K562 (cell line): ENCODE measurements at regions not wholly inside any gene's neighbourhood (a gene's known extent, or its start where the extent isn't known, plus 50 kb on each side); places are given as distances from the start of the nearest gene placed in this dataset.

ENCODE experiments used
- ATAC-seq: fragments of 200-7000 bp; cut with Tn5 transposase; 3 replicates; pipeline ENCODE4 v1.9.1; 2020; ENCODE audit warnings: moderate library complexity
- BruUV-seq: library from RNA; stranded (reverse); fragments of 400-500 nt; replicated peaks from 2 replicates; lab custom pipeline; 2021; lab: Mats Ljungman, UMichigan
- CTCF ChIA-PET: fragments of 300-600 bp; formaldehyde crosslinking; extraction: SDS; loops from one replicate; lab custom pipeline; 2021; ENCODE audit warnings: low intra/inter-chr PET ratio; lab: Yijun Ruan, JAX
- POLR2A ChIA-PET: fragments of 300-600, 350-650 bp; sonication (Branson Sonifier 250); formaldehyde crosslinking; extraction: SDS; loops from one replicate; lab custom pipeline; 2021; ENCODE audit warnings: antibody characterized with exemption, inconsistent platforms; lab: Yijun Ruan, JAX
- DNase-seq, 4 experiments: peaks; one replicate each; pipeline versions ENCODE4 v3.0.0 to v3.0.0-alpha.2; 2011 to 2018; ENCODE audit warnings: low spot score in 3 of 4, mixed read lengths in 3 of 4; ENCODE audit errors: extremely low read depth in 1 of 4
- FAIRE-seq: peaks from 2 replicates; lab custom pipeline; 2011; peaks lifted over from hg19 to GRCh38; lab: Jason Lieb, UNC
- H2AFZ ChIP-seq: 2 replicates; pipeline ENCODE4 v1.6.0; 2011; ENCODE audit warnings: low read depth, low read length, control low read depth, inconsistent platforms
- H3K27ac ChIP-seq: fragments of 200-600 bp; 3 replicates; pipeline ENCODE4 v1.8.0; 2011; ENCODE audit warnings: low read depth, mild to moderate bottlenecking, control low read depth, inconsistent platforms, low read length, moderate library complexity, mixed read lengths; ENCODE audit errors: extremely low read depth
- H3K27me3 ChIP-seq, 2 experiments: fragments of 300-600 bp in 1 of 2; 2 replicates in 1 of 2; 3 replicates in 1 of 2; pipeline versions ENCODE4 v1.6.0 to v1.8.0; 2011; ENCODE audit warnings: inconsistent platforms in 2 of 2, low read length in 2 of 2, mild to moderate bottlenecking in 1 of 2, mixed read lengths in 1 of 2, moderate library complexity in 1 of 2; ENCODE audit not compliant: control insufficient read depth in 2 of 2, insufficient read depth in 2 of 2
- H3K36me3 ChIP-seq: fragments of 300-600 bp; 3 replicates; pipeline ENCODE4 v1.8.0; 2011; ENCODE audit warnings: mild to moderate bottlenecking, low read length, inconsistent platforms; ENCODE audit not compliant: control insufficient read depth, insufficient read depth
- H3K4me1 ChIP-seq, 2 experiments: fragments of 200-600 bp in 1 of 2; replicated peaks in 1 of 2; 2 replicates in 1 of 2; 3 replicates in 1 of 2; pipeline versions ENCODE4 v1.5.1 to v1.8.0; 2011; ENCODE audit warnings: inconsistent platforms in 2 of 2, low read length in 2 of 2, mild to moderate bottlenecking in 1 of 2, mixed read lengths in 1 of 2, moderate library complexity in 1 of 2; ENCODE audit not compliant: control insufficient read depth in 2 of 2, insufficient read depth in 2 of 2
- H3K4me2 ChIP-seq: 2 replicates; pipeline ENCODE4 v1.6.1; 2011; ENCODE audit warnings: low read length, control low read depth, inconsistent platforms, mixed read lengths; ENCODE audit not compliant: insufficient read depth
- H3K4me3 ChIP-seq: fragments of 200-600 bp; sonication (generic), shearing (Covaris generic); 2 replicates; pipeline ENCODE4 v1.5.1; 2016; ENCODE audit warnings: control low read depth, inconsistent platforms
- H3K79me2 ChIP-seq: fragments of 200-600 bp; 3 replicates; pipeline ENCODE4 v1.8.0; 2011; ENCODE audit warnings: low read length, inconsistent platforms; ENCODE audit not compliant: control insufficient read depth, insufficient read depth
- H3K9ac ChIP-seq, 2 experiments: 2 replicates each; pipeline versions ENCODE4 v1.6.0 to v1.6.1; 2011; ENCODE audit warnings: low read depth in 2 of 2, low read length in 2 of 2, control low read depth in 1 of 2, inconsistent platforms in 1 of 2, mild to moderate bottlenecking in 1 of 2, mixed read lengths in 1 of 2; ENCODE audit not compliant: insufficient read depth in 1 of 2
- H3K9me1 ChIP-seq: one replicate; pipeline ENCODE4 v1.6.0; 2011; ENCODE audit warnings: inconsistent platforms, mild to moderate bottlenecking, low read length, moderate library complexity; ENCODE audit not compliant: control insufficient read depth, insufficient read depth
- H3K9me3 ChIP-seq: replicated peaks from 2 replicates; pipeline ENCODE4 v1.5.1; 2011; ENCODE audit warnings: low read depth, low read length, inconsistent platforms; ENCODE audit not compliant: control insufficient read depth, insufficient read depth
- H4K20me1 ChIP-seq: replicated peaks from 2 replicates; pipeline ENCODE4 v1.6.1; 2011; ENCODE audit warnings: low read length, inconsistent platforms, mixed read lengths; ENCODE audit not compliant: control insufficient read depth, insufficient read depth
- ATF1 ChIP-seq, 2 experiments: fragments of 450-650 bp in 1 of 2; IDR thresholded peaks; 2 replicates each; pipeline ENCODE4 v1.6.1; 2016; ENCODE audit warnings: missing compliant biosample characterization in 1 of 2, missing genetic modification characterization in 1 of 2
- EP400 ChIP-seq: fragments of 450-650 bp; IDR thresholded peaks from 2 replicates; pipeline ENCODE4 v1.6.1; 2017; ENCODE audit warnings: antibody characterized with exemption, mild to moderate bottlenecking, moderate library complexity
- ETS2 ChIP-seq: IDR thresholded peaks from 2 replicates; pipeline ENCODE4 v1.6.1; 2016; ENCODE audit warnings: borderline replicate concordance, missing genetic modification characterization, mild to moderate bottlenecking, moderate library complexity, missing compliant biosample characterization; ENCODE audit not compliant: poor library complexity, severe bottlenecking
- FOXK2 ChIP-seq, 2 experiments: fragments of 450-650 bp; IDR thresholded peaks in 1 of 2; conservative IDR thresholded peaks in 1 of 2; 2 replicates each; pipeline ENCODE4 v1.6.1; 2016; ENCODE audit warnings: low read depth in 2 of 2, mild to moderate bottlenecking in 1 of 2
- L3MBTL2 ChIP-seq: fragments of 450-650 bp; IDR thresholded peaks from 2 replicates; pipeline ENCODE4 v1.6.1; 2016; ENCODE audit warnings: mild to moderate bottlenecking, moderate library complexity
- MAFF ChIP-seq: IDR thresholded peaks from 2 replicates; pipeline ENCODE4 v1.6.1; 2012; ENCODE audit warnings: low read length, improper control_type of control experiment
- PML ChIP-seq: IDR thresholded peaks from 2 replicates; pipeline ENCODE4 v1.6.1; 2012; ENCODE audit warnings: low read length, inconsistent platforms
- TAF15 ChIP-seq: fragments of 200-400 bp; formaldehyde crosslinking; IDR thresholded peaks from 2 replicates; pipeline ENCODE4 v1.6.1; 2017; ENCODE audit warnings: mild to moderate bottlenecking, low read depth, low read length, moderate library complexity
- TSC22D4 ChIP-seq: fragments of 450-650 bp; IDR thresholded peaks from 2 replicates; pipeline ENCODE4 v1.6.1; 2016; ENCODE audit warnings: missing genetic modification characterization, missing biosample characterization, control low read depth
- XRCC3 ChIP-seq: fragments of 450-650 bp; IDR thresholded peaks from 2 replicates; pipeline ENCODE4 v1.6.1; 2017; ENCODE audit warnings: mild to moderate bottlenecking, moderate library complexity
- ZFP1 ChIP-seq: fragments of 450-650 bp; formaldehyde crosslinking; IDR thresholded peaks from 2 replicates; pipeline ENCODE4 v1.4.0; 2020; ENCODE audit warnings: mild to moderate bottlenecking, mixed read lengths
- ZNF3 ChIP-seq: fragments of 250-450 bp; sonication (Bioruptor Pico); IDR thresholded peaks from 2 replicates; pipeline ENCODE4 v1.5.0; 2021; ENCODE audit warnings: mild to moderate bottlenecking, moderate library complexity
- ZNF507 ChIP-seq: conservative IDR thresholded peaks from 2 replicates; pipeline ENCODE4 v1.6.1; 2017; ENCODE audit warnings: missing genetic modification characterization, missing compliant biosample characterization
- ZNF696 ChIP-seq: fragments of 250-450 bp; sonication (Bioruptor Pico); conservative IDR thresholded peaks from 2 replicates; pipeline ENCODE4 v1.4.0; 2020; ENCODE audit warnings: mild to moderate bottlenecking, moderate library complexity
- WGBS: fragments of 100-300 bp; shearing (Covaris generic); methylation state at CpG from one replicate; pipeline ENCODE4 v1.1.6; 2016; ENCODE audit warnings: low coverage, mixed read lengths; ENCODE audit not compliant: insufficient coverage; ENCODE audit errors: missing lambda C conversion rate; 5-methylcytosine and 5-hydroxymethylcytosine counted together
- in situ Hi-C: fragments of 300-500 bp; cut with MboI; formaldehyde crosslinking; loops from 4 replicates; pipeline ENCODE4 v1.15.0; 2018; ENCODE audit warnings: inconsistent platforms, mixed read lengths
- intact Hi-C: fragments of 100-400 bp; cut with micrococcal nuclease; formaldehyde crosslinking; loops from 2 replicates; pipeline ENCODE4 v1.14.2; 2022
- TF ChIP-seq, protein P1 (sequence below): sonication (generic); formaldehyde crosslinking; IDR thresholded peaks from 2 replicates; pipeline ENCODE4 v1.8.0; 2022; ENCODE audit warnings: mild to moderate bottlenecking, missing genetic modification reagents
- TF ChIP-seq, protein P2 (sequence below): fragments of 250-450 bp; sonication (Bioruptor Pico); IDR thresholded peaks from 2 replicates; pipeline ENCODE4 v1.5.1; 2021; ENCODE audit warnings: mild to moderate bottlenecking
- TF ChIP-seq, protein P3 (sequence below): sonication (generic); formaldehyde crosslinking; IDR thresholded peaks from 2 replicates; pipeline ENCODE4 v1.9.0; 2022; ENCODE audit warnings: mild to moderate bottlenecking, missing genetic modification reagents

DNA sequence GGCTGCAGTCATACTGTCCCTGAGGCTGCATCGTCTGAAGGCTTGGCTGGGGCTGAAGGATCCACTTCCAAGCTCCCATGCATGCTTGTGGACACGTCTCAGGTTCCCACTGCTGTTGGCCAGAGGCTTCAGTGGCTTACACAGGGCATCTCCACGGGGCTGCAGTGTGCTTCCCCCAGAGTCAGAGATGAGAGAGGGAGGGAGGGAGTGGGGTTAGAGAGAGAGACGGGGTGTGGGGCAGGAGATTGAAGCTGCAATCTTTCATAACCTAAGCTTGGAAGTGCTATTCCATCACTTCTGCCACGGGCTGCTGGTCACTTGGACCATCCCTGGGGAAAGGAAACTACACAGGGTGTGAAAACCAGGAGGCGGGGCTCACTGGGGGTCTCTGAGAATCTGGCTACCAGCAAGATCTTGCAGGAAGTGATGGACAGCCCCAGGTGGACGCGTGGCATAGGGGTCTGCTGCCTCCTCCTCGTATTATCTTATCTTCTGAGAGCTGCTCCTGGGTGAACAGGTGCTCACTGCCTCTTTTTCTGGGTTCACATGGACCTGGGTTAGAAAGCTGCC lies 63.0 kb upstream of the MYEOV start:
- Histone ChIP-seq H3K4me1 (peaks cover 0 to 2% of the 10 kb centered on the region in 2 experiments; a peak in 3 of 5 replicates), H3K4me3 (no peak overlapping the region), H3K27me3 (peaks cover 0 to 7% of the 10 kb centered on the region in 2 experiments; a peak in 2 of 5 replicates), H3K4me2 (no peak overlapping the region), H3K9me1 (no peaks in the 10 kb centered on the region), H3K36me3 (no peaks in the 10 kb centered on the region), H3K79me2 (no peaks in the 10 kb centered on the region), H2AFZ (no peak overlapping the region), H4K20me1 (no peaks in the 10 kb centered on the region), H3K9ac (no peak overlapping the region)
- DNase-seq: no peak
- ATAC-seq: no peak
- ChIA-PET POLR2A (interaction anchor here (0.5 to 1.2 kb wide), 6 partner anchors 10 to 79 kb away, joined by 3 to 4 read pairs (median 3); partner anchors contain the start of gene SMIM38), CTCF (no interaction called here)
- TF ChIP-seq ZNF3 (CRISPR knock-in tag) (no peak), ZNF696 (CRISPR knock-in tag) (no peak), ZFP1 (CRISPR knock-in tag) (no peak), FOXK2 (conservative IDR thresholded peaks at IDR 0.05 in 1 of 2, IDR thresholded peaks at IDR 0.05 in 1 of 2; ENCODE audit: low read depth in 2 of 2) (no peak), L3MBTL2 (no peak), TAF15 (no peak), PML (no peak), ZNF507 (tag) (no peak), ATF1 (CRISPR knock-in tag; IDR thresholded peaks at IDR 0.05) (no peak), ATF1 (tag; IDR thresholded peaks at IDR 0.05) (no peak), TSC22D4 (tag) (no peak), EP400 (no peak), ETS2 (no peak), XRCC3 (no peak), MAFF (no peak)
- TF ChIP-seq, protein P1, sequence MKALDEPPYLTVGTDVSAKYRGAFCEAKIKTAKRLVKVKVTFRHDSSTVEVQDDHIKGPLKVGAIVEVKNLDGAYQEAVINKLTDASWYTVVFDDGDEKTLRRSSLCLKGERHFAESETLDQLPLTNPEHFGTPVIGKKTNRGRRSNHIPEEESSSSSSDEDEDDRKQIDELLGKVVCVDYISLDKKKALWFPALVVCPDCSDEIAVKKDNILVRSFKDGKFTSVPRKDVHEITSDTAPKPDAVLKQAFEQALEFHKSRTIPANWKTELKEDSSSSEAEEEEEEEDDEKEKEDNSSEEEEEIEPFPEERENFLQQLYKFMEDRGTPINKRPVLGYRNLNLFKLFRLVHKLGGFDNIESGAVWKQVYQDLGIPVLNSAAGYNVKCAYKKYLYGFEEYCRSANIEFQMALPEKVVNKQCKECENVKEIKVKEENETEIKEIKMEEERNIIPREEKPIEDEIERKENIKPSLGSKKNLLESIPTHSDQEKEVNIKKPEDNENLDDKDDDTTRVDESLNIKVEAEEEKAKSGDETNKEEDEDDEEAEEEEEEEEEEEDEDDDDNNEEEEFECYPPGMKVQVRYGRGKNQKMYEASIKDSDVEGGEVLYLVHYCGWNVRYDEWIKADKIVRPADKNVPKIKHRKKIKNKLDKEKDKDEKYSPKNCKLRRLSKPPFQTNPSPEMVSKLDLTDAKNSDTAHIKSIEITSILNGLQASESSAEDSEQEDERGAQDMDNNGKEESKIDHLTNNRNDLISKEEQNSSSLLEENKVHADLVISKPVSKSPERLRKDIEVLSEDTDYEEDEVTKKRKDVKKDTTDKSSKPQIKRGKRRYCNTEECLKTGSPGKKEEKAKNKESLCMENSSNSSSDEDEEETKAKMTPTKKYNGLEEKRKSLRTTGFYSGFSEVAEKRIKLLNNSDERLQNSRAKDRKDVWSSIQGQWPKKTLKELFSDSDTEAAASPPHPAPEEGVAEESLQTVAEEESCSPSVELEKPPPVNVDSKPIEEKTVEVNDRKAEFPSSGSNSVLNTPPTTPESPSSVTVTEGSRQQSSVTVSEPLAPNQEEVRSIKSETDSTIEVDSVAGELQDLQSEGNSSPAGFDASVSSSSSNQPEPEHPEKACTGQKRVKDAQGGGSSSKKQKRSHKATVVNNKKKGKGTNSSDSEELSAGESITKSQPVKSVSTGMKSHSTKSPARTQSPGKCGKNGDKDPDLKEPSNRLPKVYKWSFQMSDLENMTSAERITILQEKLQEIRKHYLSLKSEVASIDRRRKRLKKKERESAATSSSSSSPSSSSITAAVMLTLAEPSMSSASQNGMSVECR (CRISPR knock-in tag): no peak
- TF ChIP-seq, protein P2, sequence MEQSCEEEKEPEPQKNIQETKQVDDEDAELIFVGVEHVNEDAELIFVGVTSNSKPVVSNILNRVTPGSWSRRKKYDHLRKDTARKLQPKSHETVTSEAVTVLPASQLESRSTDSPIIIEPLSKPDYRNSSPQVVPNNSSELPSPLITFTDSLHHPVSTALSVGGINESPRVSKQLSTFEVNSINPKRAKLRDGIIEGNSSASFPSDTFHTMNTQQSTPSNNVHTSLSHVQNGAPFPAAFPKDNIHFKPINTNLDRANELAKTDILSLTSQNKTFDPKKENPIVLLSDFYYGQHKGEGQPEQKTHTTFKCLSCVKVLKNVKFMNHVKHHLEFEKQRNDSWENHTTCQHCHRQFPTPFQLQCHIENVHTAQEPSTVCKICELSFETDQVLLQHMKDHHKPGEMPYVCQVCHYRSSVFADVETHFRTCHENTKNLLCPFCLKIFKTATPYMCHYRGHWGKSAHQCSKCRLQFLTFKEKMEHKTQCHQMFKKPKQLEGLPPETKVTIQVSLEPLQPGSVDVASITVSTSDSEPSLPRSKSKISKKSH (CRISPR knock-in tag): no peak
- TF ChIP-seq, protein P3, sequence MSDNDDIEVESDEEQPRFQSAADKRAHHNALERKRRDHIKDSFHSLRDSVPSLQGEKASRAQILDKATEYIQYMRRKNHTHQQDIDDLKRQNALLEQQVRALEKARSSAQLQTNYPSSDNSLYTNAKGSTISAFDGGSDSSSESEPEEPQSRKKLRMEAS (CRISPR knock-in tag): no peak
- TF ChIP-seq, all 486 proteins: peak for 0
- FAIRE-seq: no peak
- no peaks in the 10 kb centered on the region for H3K9me3 ChIP-seq
- intact Hi-C loops: loop anchor here (10.0 kb wide), 1 partner anchor 414 kb away; the partner anchor contains the start of gene CCND1
- BruUV-seq: no TSS peak
- in situ Hi-C loops: no loop called here
- 2% methylated on average over 7 of the region's 9 CpGs for WGBS
- no peak overlapping the region for H3K27ac ChIP-seq
